Heart left ventricle (tissue), 13 donors: ENCODE measurements at regions not wholly inside any gene's neighbourhood (a gene's known extent, or its start where the extent isn't known, plus 50 kb on each side); places are given as distances from the start of the nearest gene placed in this dataset.

Source experiments
- POLR2A ChIP-seq, 2 donors: fragments of 450-650 bp; IDR thresholded peaks; one replicate each; pipeline ENCODE4 v1.6.1; 2017; ENCODE audit warnings: antibody characterized with exemption in 2 of 2, mild to moderate bottlenecking in 2 of 2, moderate library complexity in 2 of 2
- TF ChIP-seq, protein P1 (sequence below), 12 donors: fragments of 200-600 bp; sonication (generic) in 4 of 12; IDR thresholded peaks; one replicate each; pipeline versions ENCODE4 v1.5.0 to v1.8.0; 2018 to 2022; ENCODE audit warnings: antibody characterized with exemption in 12 of 12, mild to moderate bottlenecking in 5 of 12
- donor health status: ischemic (EF 13 %, LVEDD 7.1; RV severe dilation, severe dysfunction).
- donor health status: DM: no; HTN: yes; CAD: no.
- donor health status: DM: no; HTN: no; CAD: no.
- donor health status: ischemic (EF 25% LVEDD 6.9; RV normal size, moderate dysfunction).
- donor health status: ischemic (EF 25% LVEDD 5.7; RV mildly dilated, moderate dysfunction).
- donor health status: ischemic (EF 35%, LVEDD 5.7; RV mildly dilated, moderate dysfunction).
- donor health status: nonischemic (EF 11% LVEDD 7.7; RV severe dilation, severe dysfunction).
- donor health status: DM: yes; HTN: yes; CAD: no.
- donor health status: PGD.
- donor health status: ischemic (EF 29% LVEDD 5.4; RV normal size, mild dysfunction).
- donor health status: nonischemic (EF 23%, LVEDD 6.1; RV moderate dilation, normal function).

- TF ChIP-seq, protein P1, sequence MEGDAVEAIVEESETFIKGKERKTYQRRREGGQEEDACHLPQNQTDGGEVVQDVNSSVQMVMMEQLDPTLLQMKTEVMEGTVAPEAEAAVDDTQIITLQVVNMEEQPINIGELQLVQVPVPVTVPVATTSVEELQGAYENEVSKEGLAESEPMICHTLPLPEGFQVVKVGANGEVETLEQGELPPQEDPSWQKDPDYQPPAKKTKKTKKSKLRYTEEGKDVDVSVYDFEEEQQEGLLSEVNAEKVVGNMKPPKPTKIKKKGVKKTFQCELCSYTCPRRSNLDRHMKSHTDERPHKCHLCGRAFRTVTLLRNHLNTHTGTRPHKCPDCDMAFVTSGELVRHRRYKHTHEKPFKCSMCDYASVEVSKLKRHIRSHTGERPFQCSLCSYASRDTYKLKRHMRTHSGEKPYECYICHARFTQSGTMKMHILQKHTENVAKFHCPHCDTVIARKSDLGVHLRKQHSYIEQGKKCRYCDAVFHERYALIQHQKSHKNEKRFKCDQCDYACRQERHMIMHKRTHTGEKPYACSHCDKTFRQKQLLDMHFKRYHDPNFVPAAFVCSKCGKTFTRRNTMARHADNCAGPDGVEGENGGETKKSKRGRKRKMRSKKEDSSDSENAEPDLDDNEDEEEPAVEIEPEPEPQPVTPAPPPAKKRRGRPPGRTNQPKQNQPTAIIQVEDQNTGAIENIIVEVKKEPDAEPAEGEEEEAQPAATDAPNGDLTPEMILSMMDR (IDR thresholded peaks at IDR 0.05): no peak
- no peak for TF ChIP-seq POLR2A (IDR thresholded peaks at IDR 0.05)
Observed at GRCh38 chrX:39841604-39842003, 256.2 kb downstream of the BCOR start.
